ENCODE measurements at regions not wholly inside any gene's neighbourhood (a gene's known extent, or its start where the extent isn't known, plus 50 kb on each side); places are given as distances from the start of the nearest gene placed in this dataset.

- TF ChIP-seq POLR2A (IDR thresholded peaks at IDR 0.05; ENCODE audit: low read length) (no peak), GATA1 (IDR thresholded peaks at IDR 0.05; ENCODE audit: low read depth, low read length) (no peak)
These were observed 66.0 kb upstream of the IRF2 start for GRCh38 chr4:184540307-184540706.

All from erythroblast (primary cell).